PC-3 (cell line): ENCODE measurements at regions not wholly inside any gene's neighbourhood (a gene's known extent, or its start where the extent isn't known, plus 50 kb on each side); places are given as distances from the start of the nearest gene placed in this dataset.

Experiments
- ATAC-seq: fragments of 200-7000 bp; cut with Tn5 transposase; 2 replicates; pipeline ENCODE4 v1.9.1; 2020; ENCODE audit warnings: mild to moderate bottlenecking, moderate library complexity
- BruUV-seq: library from RNA; stranded (reverse); fragments of 400-500 nt; replicated peaks from 2 replicates; lab custom pipeline; 2021; lab: Mats Ljungman, UMichigan
- CTCF ChIA-PET: fragments of 300-600 bp; sonication (Branson Sonifier 250); formaldehyde crosslinking; loops from one replicate; lab custom pipeline; 2022; ENCODE audit warnings: antibody characterized with exemption; lab: Charles Lee
- POLR2A ChIA-PET: fragments of 300-600 bp; sonication (Branson Sonifier 250); formaldehyde crosslinking; loops from one replicate; lab custom pipeline; 2022; ENCODE audit warnings: antibody characterized with exemption; ENCODE audit not compliant: unreplicated experiment; lab: Charles Lee
- DNase-seq: peaks from one replicate; pipeline ENCODE4 v3.0.0-alpha.2; 2015
- H2AFZ ChIP-seq: fragments of 300-600 bp; sonication (generic); 2 replicates; pipeline ENCODE4 v1.6.0; 2016; ENCODE audit warnings: antibody characterized with exemption, low read length
- H3F3A ChIP-seq: fragments of 300-600 bp; sonication (generic); one replicate; pipeline ENCODE4 v1.6.0; 2017; ENCODE audit warnings: antibody characterized with exemption, low read length, control low read depth, mild to moderate bottlenecking; ENCODE audit not compliant: unreplicated experiment
- H3K27ac ChIP-seq: fragments of 300-600 bp; sonication (generic); 2 replicates; pipeline ENCODE4 v1.5.1; 2016; ENCODE audit warnings: mild to moderate bottlenecking, low read length
- H3K27me3 ChIP-seq: fragments of 300-600 bp; sonication (generic); 2 replicates; pipeline ENCODE4 v1.6.1; 2016; ENCODE audit warnings: low read length, mixed read lengths
- H3K36me3 ChIP-seq: fragments of 300-600 bp; sonication (generic); 2 replicates; pipeline ENCODE4 v1.6.1; 2016; ENCODE audit warnings: low read depth, mixed run types, low read length, mixed read lengths
- H3K4me1 ChIP-seq: fragments of 300-600 bp; sonication (generic); 2 replicates; pipeline ENCODE4 v1.5.1; 2016; ENCODE audit warnings: low read length; ENCODE audit not compliant: insufficient read depth
- H3K4me2 ChIP-seq: fragments of 300-600 bp; sonication (generic); 2 replicates; pipeline ENCODE4 v1.6.0; 2016; ENCODE audit warnings: low read length
- H3K4me3 ChIP-seq: fragments of 300-600 bp; sonication (generic); 2 replicates; pipeline ENCODE4 v1.5.1; 2016; ENCODE audit warnings: mild to moderate bottlenecking, low read length, mixed read lengths
- H3K79me2 ChIP-seq: fragments of 300-600 bp; sonication (generic); 2 replicates; pipeline ENCODE4 v1.6.1; 2017; ENCODE audit warnings: low read length, mixed read lengths
- H3K9ac ChIP-seq: fragments of 300-600 bp; sonication (generic); 2 replicates; pipeline ENCODE4 v1.6.0; 2016; ENCODE audit warnings: mild to moderate bottlenecking, low read length
- H3K9me2 ChIP-seq: fragments of 300-600 bp; sonication (generic); replicated peaks from 2 replicates; pipeline ENCODE4 v1.6.1; 2016; ENCODE audit warnings: mixed run types, low read length, mixed read lengths
- H3K9me3 ChIP-seq: fragments of 300-600 bp; sonication (generic); 2 replicates; pipeline ENCODE4 v1.6.1; 2016; ENCODE audit warnings: low read length, mixed read lengths
- H4K20me1 ChIP-seq: fragments of 300-600 bp; sonication (generic); 2 replicates; pipeline ENCODE4 v1.6.1; 2016; ENCODE audit warnings: low read length, mixed read lengths
- CTCF ChIP-seq: fragments of 300-600 bp; sonication (generic); conservative IDR thresholded peaks from 2 replicates; pipeline ENCODE4 v1.5.1; 2017; ENCODE audit warnings: antibody characterized with exemption, low read depth, mild to moderate bottlenecking, low read length
- EZH2 ChIP-seq: fragments of 300-600 bp; sonication (generic); IDR thresholded peaks from one replicate; pipeline ENCODE4 v1.6.1; 2017; ENCODE audit warnings: antibody characterized with exemption, mild to moderate bottlenecking, low read length; ENCODE audit not compliant: unreplicated experiment
- EZH2phosphoT487 ChIP-seq: fragments of 300-600 bp; sonication (generic); IDR thresholded peaks from 2 replicates; pipeline ENCODE4 v1.6.1; 2018; ENCODE audit warnings: mild to moderate bottlenecking, antibody characterized with exemption, low read length, borderline replicate concordance
- intact Hi-C: fragments of 100-400 bp; cut with micrococcal nuclease; formaldehyde crosslinking; loops from 2 replicates; pipeline ENCODE4 v1.9.0; 2023

- H3K27ac ChIP-seq, result no peak overlapping the region
Observed at GRCh38 chr20:48238326-48238725, 453.0 kb upstream of the SULF2 start.

GRCh38 chr20:48236000-48236970, 451.0 kb upstream of the SULF2 start:
- intact Hi-C loops, result no loop called here
- H3K4me3 ChIP-seq, result no peak overlapping the region
- peaks cover 5% of the 10 kb centered on the region; the same call in 1 of the 2 replicates for H3K4me1 ChIP-seq
- ChIA-PET POLR2A (no interaction called here), CTCF (no interaction called here)
- H4K20me1 ChIP-seq, result no peaks in the 10 kb centered on the region
- no peaks in the 10 kb centered on the region for H3K9me2 ChIP-seq
- H3K27ac ChIP-seq, result no peak overlapping the region
- no peak overlapping the region for H3K9ac ChIP-seq
- no peaks in the 10 kb centered on the region for H3K36me3 ChIP-seq
- H3F3A ChIP-seq, result no peaks in the 10 kb centered on the region
- no peaks in the 10 kb centered on the region for H3K79me2 ChIP-seq
- H3K4me2 ChIP-seq, result no peak overlapping the region
- H2AFZ ChIP-seq, result no peak overlapping the region
- no peak for TF ChIP-seq EZH2phosphoT487
- no peak for TF ChIP-seq EZH2
- no peak for TF ChIP-seq CTCF
- no peaks in the 10 kb centered on the region for H3K9me3 ChIP-seq
- no TSS peak for BruUV-seq
- peaks cover 12% of the 10 kb centered on the region for H3K27me3 ChIP-seq
- no peak for DNase-seq
- no peak for ATAC-seq

More at GRCh38 chr20:48238326-48238725, 453.0 kb upstream of the SULF2 start:
- H3K27me3 ChIP-seq, result peaks cover 12% of the 10 kb centered on the region
- ATAC-seq (peak; percentile 79), DNase-seq (peak; percentile 59)
- no TSS peak for BruUV-seq
- no peak overlapping the region for H3K4me3 ChIP-seq
- no peaks in the 10 kb centered on the region for H4K20me1 ChIP-seq
- peaks cover 5% of the 10 kb centered on the region; the same call in 1 of the 2 replicates for H3K4me1 ChIP-seq
- H3K9me2 ChIP-seq, result no peaks in the 10 kb centered on the region
- H3K36me3 ChIP-seq, result no peaks in the 10 kb centered on the region
- ChIA-PET CTCF (no interaction called here), POLR2A (no interaction called here)
- H3K9me3 ChIP-seq, result no peaks in the 10 kb centered on the region
- H3K4me2 ChIP-seq, result no peak overlapping the region
- no peaks in the 10 kb centered on the region for H3K79me2 ChIP-seq
- TF ChIP-seq EZH2phosphoT487, result no peak
- TF ChIP-seq EZH2, result no peak
- no peak for TF ChIP-seq CTCF
- intact Hi-C loops, result no loop called here
- no peaks in the 10 kb centered on the region for H3F3A ChIP-seq
- no peak overlapping the region for H3K9ac ChIP-seq
- no peak overlapping the region for H2AFZ ChIP-seq

DNA sequence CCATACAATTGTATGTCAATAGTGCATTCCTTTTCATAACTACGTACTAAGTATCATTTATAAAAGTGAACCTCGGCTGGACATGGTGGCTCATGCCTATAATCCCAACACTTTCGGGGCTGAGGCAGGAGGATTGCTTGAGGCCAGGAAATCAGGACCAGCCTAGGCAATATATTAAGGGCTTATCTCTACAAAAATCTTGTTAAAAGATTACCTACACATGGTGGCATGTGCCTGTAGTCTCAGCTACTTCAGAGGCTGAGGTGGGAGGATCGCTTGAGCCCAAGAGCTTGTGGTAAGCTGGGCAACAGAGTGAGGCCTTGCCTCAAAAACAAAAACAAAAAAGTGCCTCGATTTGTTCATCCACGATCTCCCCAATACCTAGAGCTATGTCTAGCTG, 449.7 kb upstream of the SULF2 start:
- no TSS peak for BruUV-seq
- H3K36me3 ChIP-seq, result no peaks in the 10 kb centered on the region
- H3K27me3 ChIP-seq, result peaks cover 12% of the 10 kb centered on the region
- H2AFZ ChIP-seq, result no peak overlapping the region
- DNase-seq (no peak), ATAC-seq (no peak)
- ChIA-PET CTCF (no interaction called here), POLR2A (no interaction called here)
- H3F3A ChIP-seq, result no peaks in the 10 kb centered on the region
- no peaks in the 10 kb centered on the region for H3K9me3 ChIP-seq
- peaks cover 5% of the 10 kb centered on the region; the same call in 1 of the 2 replicates for H3K4me1 ChIP-seq
- H4K20me1 ChIP-seq, result no peaks in the 10 kb centered on the region
- no peaks in the 10 kb centered on the region for H3K9me2 ChIP-seq
- no peak overlapping the region for H3K4me2 ChIP-seq
- intact Hi-C loops, result no loop called here
- no peak overlapping the region for H3K4me3 ChIP-seq
- H3K27ac ChIP-seq, result no peak overlapping the region
- H3K9ac ChIP-seq, result no peak overlapping the region
- H3K79me2 ChIP-seq, result no peaks in the 10 kb centered on the region
- no peak for TF ChIP-seq EZH2phosphoT487
- no peak for TF ChIP-seq CTCF
- TF ChIP-seq EZH2, result no peak
